NCI-H1092 treated with DMSO at 0.1 percent for 48 hours (cell line): ENCODE measurements at regions not wholly inside any gene's neighbourhood (a gene's known extent, or its start where the extent isn't known, plus 50 kb on each side); places are given as distances from the start of the nearest gene placed in this dataset.

Experiments
- DNase-seq: peaks from one replicate; lab custom pipeline; 2025; lab: John Stamatoyannopoulos, UW

DNA sequence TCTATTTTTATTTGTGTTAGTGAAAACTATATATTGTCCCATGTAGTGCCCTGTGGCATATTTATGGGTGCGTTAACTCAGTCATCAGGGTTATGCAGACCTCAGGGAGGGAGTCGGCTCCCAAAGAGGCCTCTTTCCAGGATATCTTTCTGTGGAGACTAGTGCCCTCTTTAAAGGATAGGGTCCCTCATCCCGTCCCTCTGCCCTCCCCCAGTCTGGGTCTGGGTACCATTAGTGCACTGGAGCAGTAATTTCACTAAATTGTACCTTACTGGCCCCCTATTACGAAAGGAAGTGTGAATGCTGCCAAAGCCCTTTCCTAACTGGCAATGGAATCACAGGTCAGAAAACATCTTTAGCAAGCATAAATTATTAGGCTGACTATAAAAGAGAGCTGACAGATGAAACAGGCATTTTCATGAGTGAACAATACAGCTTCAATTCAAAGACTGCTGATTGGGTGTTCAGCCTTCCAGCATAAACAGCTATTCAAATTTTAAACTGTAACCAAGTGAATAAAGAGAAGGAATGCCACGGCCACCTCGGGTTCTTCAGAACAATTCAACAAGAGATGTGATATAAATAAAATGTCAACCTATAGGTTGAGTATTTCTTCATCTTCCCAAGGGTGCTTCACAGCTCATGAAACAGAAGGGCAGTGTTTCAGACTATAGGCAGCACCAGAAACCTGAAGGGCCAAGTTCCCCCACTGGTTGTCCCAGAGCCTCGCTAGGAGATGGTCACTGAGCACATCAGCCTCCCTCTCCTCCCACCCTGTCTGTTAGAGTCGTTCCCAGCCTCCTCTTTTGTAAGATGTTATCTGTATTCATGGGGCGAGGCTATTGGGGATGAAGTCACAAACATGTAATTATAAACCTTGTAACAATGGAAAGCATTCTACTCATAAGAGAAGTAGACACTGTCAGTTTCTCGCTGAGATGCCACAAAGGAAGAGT, 318.7 kb downstream of the TMEM161B start:
- DNase-seq = no peak

DNA sequence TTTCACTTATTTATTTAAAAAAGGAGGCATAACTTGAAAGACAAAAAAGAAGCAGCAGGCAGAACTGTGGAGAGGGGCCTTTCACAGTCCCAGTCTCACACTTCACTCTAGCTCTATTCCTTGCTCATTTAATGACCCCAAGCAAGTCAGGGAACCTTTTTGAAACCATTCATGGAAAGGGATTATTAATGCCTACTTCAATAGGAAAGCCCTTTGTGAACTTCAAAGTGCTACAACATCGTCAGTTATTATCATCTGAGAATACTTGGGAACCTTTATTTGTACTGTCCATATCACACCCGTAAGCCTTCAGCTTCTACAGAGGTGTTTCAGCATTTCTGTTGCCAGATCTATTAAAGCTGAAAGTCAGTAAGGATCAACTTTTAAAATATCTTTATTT, 320.2 kb downstream of the TMEM161B start:
- no peak for DNase-seq

DNA sequence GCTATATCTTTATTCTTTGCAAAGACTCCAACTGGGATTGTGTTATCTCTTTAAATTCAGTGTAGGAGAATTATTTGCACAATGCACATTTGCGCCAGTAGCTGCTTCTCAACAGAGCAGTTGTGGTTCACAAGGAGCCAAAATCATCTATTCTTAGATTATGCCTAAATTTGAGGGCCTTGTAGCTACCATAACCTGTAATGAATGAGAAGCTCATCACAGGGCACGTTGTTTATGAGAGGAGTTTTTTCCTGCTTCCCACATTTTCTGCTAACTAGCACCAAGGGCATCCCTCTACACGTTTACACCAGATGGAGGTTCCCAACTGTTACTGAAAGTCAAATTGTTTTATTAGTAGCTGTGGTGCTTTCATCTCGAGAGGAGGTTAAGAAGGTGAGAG, 322.4 kb downstream of the TMEM161B start:
- DNase-seq = no peak

DNA sequence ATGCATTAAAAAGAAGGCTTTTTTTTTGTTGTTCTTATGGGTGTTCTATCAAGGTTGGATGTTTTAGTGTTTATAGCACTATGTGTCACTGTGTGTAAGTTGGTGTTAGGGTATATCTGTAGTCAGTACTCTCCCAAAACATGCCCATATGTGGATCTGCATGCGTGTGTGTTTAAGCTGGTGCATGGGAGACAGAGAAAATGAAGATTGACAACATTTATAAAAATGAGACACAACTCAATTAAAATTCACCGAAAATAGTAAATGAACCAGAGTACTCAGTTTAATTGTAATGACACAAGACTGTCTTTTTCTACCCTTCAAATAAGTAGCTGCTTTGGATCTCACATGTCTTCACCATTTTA, 323.4 kb downstream of the TMEM161B start:
- DNase-seq = no peak

DNA sequence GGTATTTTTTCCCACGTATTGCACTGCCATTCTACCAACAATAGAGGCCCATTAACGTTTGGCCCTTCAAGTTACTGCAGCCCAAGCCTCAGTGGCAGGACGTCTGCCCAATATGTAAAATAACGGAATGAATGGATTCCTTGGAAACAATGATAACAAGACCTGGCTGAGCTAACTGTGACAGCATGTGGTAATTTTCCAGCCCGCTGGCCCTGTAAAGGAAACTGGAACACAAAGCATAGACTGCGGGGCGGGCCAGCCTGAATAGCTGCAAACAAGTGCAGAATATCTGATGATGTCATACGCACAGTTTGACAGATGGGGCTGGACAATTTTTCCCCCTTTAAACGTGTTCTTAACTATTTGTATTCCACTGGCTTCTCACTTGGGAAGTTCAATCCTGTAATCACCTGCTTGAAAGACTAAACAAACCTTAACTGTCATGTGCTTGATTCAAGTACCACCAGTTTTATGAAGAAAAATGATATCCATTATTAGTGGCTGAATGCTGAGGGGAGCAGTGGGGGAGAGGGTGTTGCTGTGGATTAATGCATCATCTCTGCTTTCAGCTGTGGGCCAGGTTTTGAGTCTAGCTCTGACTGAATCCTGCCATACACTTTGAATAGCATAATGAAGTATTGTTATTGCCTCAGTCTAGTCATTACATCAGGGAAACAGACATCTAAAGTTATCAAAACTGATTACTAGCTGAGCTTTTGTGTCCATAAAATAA, 323.9 kb downstream of the TMEM161B start:
- peak; percentile 5 for DNase-seq

DNA sequence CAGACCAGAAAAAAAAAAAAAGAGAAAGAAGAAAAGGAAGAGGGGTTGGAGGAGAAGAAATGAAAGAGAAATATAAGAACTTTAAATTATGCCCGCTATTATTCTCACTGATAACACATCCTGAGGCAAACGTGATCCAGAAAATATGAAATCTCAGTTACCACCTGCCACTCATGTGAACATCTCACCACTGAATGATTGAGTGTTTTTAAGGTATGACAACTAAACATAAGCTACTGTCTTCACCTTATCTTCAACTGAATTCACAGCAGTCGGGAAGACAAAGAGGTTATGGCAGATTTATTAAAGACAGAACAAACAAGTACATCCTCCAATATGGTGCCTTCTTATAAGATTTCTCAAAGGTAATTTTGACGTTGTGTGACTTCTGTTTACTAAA, 327.9 kb downstream of the TMEM161B start:
- no peak for DNase-seq

DNA sequence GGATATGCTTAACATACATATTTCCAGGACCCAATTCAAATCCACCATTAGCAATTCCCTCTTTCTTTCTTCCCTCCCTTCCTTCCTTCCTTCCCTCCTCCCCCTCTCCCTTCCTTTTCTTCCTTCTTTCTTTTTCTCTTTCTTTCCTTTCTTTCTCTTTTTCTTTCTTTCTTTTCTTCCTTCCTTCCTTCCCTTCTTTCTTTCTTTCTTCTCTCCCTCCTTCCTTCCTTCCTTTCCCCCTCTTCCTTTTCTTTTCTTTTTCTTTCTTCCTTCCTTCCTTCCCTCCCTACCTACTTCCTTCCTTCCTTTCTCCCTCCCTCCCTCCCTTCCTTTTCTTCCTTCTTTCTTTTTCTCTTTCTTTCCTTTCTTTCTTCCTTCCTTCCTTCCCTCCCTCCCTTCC, 332.0 kb downstream of the TMEM161B start:
- DNase-seq = no peak

DNA sequence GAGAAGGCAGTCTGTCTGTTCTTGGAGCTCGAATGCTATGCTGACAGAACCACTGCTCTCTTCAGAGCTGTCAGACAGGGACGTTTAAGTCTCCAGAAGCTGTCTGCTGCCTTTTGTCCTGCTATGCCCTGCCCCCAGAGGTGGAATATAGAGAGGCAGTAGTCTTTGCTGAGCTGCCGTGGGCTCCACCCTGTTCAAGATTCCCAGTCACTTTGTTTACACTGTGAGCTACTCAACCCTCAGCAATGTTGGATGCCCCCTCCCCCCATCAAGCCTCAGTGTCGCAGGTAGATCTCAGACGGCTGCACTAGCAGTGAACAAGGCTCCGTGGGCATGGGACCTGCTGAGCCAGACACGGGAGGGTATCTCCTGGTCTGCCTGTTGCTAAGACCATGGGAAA, 344.2 kb downstream of the TMEM161B start:
- no peak for DNase-seq

DNA sequence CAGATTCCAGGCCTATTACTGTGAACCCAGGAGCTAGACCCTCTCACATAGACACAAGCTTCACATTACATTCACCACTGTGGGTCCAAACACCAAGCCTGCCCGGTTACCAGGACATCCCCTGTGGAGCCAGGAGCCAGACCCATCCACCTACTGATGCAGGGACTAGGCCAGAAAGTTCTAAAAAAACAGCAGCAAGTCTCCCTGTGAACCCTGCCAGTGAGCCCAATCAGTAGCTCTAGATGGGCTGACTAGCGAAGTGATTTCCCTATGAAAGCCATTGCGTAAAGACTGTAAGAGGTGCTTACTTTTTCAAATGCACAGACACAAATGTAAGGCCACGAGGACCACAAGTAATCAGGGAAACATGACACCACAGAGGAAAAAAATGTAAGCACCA, 352.3 kb downstream of the TMEM161B start:
- no peak for DNase-seq

DNA sequence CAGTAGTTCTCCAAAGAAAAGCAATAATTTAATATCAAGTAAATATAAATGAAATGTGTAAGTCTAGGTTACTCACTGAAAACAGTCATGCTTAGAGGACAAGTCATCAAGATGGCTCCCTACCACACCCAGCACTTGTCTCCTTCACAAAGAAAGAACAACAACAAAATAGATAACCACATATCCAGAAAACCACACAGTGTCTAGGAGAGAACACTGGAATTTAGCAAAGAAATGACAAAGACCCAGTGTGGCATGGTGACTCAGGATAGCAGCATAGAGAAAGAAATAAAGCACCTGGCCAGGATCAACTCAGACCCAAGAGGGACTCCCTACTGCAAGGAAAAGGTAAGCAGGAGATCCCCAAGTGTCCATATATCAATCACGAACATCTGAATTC, 356.2 kb downstream of the TMEM161B start:
- no peak for DNase-seq

DNA sequence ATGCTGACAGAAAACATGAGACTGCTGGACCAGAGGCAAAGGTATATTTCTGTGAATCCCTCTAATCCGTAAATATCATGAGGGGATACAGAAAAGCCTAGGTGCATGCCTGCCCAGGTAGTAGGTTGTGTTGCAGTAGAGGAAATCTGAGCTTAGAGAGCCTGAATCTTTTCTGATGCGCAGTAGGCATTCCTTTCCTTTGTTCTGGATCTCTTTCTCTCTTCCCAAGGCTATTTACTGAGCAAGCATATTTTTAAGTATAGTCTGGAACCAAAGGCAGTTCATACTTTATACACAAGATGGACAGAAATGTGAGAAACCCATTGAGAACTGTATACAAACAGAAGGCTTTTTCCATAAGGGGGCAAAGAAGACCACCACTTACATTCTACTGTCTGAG, 359.3 kb downstream of the TMEM161B start:
- no peak for DNase-seq

DNA sequence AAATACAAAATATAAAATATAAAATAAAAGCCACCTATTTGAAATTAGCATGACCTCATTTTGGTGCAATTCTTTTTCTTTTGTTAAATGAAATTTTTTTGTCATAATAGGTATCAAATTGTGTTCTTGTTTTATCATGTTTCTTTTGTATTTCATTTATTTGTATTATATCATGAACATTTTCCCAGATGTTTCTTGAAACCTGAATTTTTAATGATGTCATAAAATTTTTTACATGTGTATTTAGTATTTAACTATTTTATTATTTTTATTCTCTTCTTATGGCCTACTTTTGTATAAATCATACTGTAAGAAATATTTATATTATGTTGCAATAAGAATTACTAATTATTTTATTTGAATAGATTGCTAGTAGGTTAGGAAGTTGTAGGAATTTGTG, 361.7 kb downstream of the TMEM161B start:
- DNase-seq = no peak

DNA sequence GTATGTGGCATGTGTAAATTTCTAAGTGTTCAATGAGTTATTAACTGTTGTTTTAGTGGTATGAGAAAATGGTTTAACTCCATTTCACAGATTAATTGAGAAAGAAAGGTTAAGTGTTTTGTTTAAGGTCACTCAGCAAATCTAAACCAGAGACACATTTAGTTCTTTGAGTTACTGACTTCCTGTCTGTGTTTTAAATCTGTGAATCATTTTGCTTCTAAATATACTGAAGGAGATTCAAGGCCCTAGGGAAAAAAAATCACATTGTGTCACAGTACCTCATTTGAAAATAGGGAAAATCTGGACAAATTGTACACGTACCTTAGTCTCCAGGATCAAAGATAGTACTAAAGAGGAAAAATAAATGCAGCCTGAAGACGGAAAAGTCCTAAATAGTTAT, 368.2 kb downstream of the TMEM161B start:
- DNase-seq = no peak

DNA sequence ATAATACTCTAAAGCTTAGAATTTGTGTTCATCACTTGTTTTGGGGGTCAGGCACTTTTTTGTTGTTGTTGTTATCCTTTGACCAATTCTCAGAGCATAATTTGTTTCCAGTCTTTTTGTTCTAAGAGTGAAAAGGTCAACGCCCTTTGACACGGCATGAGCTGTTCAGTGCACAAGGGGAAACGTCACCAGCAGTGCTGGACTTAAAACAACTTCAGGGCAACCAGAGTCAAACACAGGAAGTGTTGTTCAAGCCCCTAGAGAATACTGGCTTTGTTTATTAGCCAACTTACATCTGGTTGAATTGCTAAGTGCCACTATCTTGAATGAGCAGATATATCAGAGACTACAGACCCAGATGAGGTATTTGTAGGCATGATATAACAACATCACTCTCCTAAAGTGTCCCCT, 368.9 kb downstream of the TMEM161B start:
- DNase-seq = no peak

DNA sequence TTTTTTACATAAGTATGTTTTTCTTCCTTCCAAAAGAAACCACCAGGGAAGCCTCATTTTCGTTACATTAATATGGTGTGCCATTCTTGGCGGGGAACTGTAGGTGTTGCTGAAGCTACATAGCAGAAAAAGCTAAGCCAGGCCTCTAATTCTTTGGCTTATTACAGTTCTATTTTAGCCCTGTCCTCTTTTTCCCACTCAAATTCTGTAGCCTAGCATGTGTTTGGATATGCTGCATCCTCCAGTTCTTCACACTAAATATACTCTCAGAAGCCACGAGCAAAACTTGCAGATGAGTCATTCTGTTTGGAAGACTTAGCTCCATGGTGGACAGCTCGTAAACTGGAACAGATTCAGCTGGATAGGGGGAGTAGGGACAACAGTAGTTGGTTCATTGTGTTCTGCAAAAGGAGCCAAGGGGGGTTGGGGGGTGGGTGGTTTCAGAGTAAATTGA, 369.4 kb downstream of the TMEM161B start:
- no peak for DNase-seq

DNA sequence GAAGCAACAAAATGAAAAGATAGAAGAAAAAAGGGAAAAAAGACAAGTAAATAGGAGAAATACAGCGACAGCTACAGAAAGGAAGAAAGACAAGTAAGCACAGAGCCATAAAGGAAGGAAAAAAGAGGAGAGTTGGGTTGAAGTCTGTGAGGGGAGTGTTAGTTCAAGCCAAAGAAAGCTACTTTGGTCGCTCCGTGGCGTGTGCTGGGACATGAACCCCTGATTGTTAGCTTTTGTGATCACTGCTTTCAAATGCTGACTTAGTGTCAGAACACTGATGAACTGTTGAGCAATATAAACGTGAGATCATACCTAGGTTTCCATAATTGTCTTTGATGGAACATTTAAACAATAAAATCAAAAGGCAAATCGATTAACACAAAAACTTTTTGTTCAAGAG, 370.1 kb downstream of the TMEM161B start:
- no peak for DNase-seq

DNA sequence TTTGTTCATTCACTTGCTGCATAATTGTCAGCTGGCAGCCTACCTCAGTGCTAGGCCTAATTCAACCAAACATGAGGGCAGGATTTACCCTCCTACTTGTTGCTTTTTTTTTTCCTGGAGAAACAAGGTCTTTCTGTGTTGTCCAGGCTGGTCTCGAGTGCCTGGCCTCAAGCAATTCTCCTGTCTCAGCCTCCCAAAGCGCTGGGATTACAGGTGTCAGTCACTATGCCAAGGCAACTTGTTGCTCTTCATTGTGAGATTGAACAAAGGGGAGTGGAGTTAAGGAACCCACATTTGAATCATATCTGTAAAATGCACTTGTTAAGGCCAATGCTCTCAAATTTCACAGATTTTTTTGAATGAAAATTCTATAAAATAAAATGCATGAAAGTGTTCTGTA, 380.5 kb downstream of the TMEM161B start:
- no peak for DNase-seq

DNA sequence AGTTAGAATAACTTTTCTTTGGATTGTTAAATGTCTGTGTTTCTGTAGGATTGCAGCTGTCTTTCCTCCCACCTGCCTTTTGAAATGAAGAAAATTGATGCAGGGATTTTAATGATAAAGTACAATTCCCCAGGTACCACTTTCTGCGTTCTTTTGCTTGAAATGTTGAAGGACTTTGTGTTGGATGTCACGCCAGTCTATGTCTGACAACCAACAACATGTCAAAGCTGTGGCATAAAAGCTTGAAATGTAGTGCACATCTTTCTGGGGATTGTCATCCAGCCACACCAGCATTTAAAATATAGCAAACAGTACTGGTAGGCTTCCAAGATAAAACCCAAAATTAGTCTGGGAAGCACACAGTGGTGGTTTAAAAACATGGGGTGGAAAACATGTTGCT, 381.4 kb downstream of the TMEM161B start:
- no peak for DNase-seq

DNA sequence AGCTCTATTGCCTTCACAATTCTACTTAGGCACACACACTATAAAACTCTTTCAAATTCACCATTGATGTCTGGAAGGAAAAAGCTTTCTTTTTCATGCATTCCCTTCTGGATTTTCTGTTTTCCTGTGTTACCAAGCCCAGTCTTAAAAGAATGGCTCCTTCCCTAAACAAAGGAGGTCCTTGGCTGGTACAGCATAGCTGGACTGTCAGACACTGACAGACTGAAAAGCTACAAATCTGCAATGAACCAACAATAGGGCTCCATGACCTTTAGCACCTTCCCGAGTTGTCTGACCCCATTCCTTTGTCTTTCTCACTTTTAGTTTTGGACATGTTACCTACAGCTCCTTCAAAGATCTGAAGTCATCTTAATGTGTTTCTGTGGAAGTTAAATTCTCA, 382.5 kb downstream of the TMEM161B start:
- DNase-seq = no peak

DNA sequence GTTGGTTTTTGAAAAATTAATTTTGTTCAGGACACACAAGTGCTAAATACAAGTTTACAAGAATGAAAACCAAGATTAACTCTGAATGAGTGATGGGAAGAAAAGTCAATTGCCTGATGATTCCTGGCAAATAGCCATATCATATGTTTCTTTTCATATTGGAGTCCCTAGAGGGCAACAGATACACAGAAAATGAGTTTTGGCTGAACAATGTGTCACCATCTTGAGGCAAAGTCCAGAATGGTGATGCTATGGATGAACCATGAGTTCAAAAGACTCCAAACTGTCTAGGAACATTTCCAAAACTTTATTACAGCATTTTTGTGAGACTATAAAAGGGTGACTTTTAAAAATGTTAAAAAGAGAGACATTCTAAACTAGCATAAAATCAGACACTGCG, 382.9 kb downstream of the TMEM161B start:
- DNase-seq = no peak

DNA sequence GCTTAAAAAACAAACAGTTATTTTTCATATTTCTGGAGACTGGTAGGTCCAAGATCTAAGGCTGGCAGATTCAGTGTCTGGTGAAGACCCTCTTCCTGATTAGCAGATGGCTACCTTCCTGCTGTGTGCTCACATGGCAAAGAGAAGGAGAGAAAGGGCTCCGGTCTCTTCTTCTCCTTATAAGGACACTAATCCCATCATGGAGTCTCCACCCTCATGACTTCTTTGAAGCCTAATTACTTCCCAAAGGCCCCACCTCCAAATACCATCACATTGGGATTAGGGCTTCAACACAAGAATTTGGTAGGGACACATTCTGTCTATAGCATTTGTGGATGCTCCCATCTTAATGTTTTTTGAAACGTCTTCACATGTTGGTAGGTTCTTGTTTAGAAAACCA, 391.1 kb downstream of the TMEM161B start:
- no peak for DNase-seq

DNA sequence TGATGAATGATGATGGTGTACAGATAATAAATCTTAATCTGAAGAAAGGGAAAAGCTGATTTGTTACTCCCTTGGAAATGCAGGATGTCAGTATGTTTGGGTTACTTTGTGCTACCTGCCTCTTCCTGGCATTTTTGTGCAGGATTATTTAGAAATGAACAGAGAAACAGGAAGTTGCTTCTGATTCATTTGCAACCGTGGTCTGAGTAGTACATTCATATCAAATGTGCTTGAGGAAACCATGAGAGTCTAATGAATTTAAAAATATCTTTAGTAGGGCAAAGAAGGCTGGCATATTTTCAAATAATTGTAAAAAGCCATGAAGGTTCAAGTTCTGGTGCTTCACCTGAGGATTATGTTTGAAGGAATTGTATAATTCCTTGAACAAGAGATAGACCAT, 391.6 kb downstream of the TMEM161B start:
- no peak for DNase-seq

DNA sequence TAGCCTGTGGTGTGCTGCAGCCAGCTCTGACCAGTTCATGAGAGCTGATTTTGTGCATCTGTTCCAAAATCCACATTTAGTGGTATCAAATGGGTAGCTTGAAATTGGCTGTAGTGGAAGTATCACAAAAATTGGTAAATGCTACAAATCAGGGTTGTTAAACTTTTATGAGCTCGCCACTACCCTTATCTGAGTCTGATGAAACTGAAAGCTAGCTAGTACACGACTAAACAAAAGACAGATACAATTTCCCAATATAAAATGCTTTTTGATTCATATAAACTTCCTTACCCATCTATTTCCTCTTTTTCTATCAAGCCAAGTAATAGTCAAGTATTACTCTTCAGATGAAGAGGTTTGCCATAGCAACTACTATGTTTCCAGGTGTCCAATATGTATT, 392.0 kb downstream of the TMEM161B start:
- DNase-seq = no peak
